ENCODE measurements at regions not wholly inside any gene's neighbourhood (a gene's known extent, or its start where the extent isn't known, plus 50 kb on each side); places are given as distances from the start of the nearest gene placed in this dataset.

GRCh38 chr13:111486331-111486730, 165.9 kb downstream of the TEX29 start:
- no peaks in the 10 kb centered on the region for H3K9me2 ChIP-seq (replicated peaks; ENCODE audit: control insufficient read depth, low read length)
- H3K79me2 ChIP-seq (ENCODE audit: control insufficient read depth, low read length), result no peaks in the 10 kb centered on the region
- H3K27me3 ChIP-seq (ENCODE audit: control insufficient read depth, low read length), result no peaks in the 10 kb centered on the region
- no peak overlapping the region for H3K4me3 ChIP-seq (ENCODE audit: low read length)
- H3F3A ChIP-seq (ENCODE audit: control insufficient read depth, insufficient read depth), result no peaks in the 10 kb centered on the region
- H3K4me1 ChIP-seq (ENCODE audit: control insufficient read depth, low read length), result no peaks in the 10 kb centered on the region
- no peaks in the 10 kb centered on the region for H3K36me3 ChIP-seq (ENCODE audit: control insufficient read depth, low read length)
- no peak overlapping the region for H3K27ac ChIP-seq (ENCODE audit: low read depth, low read length)
- no peaks in the 10 kb centered on the region for H4K20me1 ChIP-seq (ENCODE audit: control insufficient read depth, insufficient read depth, low read depth, low read length)
- H3K9me3 ChIP-seq (ENCODE audit: control insufficient read depth, insufficient read depth, low read length), result no peaks in the 10 kb centered on the region
- TF ChIP-seq EZH2phosphoT487 (IDR thresholded peaks at IDR 0.05; ENCODE audit: borderline replicate concordance, low read length), result no peak
- no peak overlapping the region for H3K4me2 ChIP-seq (ENCODE audit: low read length)

DNA sequence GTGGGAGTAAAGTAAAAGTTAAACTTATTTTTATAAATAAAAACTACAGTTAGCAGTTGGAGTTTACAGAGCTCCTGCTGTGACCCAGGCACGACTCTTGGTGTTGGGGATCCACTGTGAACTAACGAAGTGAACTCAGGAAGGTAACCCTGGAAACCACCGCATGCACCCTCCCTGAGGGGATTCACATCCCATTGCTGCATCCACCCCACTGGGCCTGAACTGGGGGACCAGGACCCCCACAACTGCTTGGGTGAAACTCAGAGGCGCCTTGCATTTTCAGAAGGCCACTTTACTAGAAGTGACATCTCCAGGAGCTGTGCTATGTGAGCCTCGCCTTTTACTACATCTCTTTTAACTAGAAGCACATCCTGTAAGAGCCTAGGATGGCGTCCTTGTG, 166.4 kb downstream of the TEX29 start:
- H3K27me3 ChIP-seq (ENCODE audit: control insufficient read depth, low read length), result no peaks in the 10 kb centered on the region
- no peaks in the 10 kb centered on the region for H3K79me2 ChIP-seq (ENCODE audit: control insufficient read depth, low read length)
- H3K36me3 ChIP-seq (ENCODE audit: control insufficient read depth, low read length), result no peaks in the 10 kb centered on the region
- no peaks in the 10 kb centered on the region for H3K9me3 ChIP-seq (ENCODE audit: control insufficient read depth, insufficient read depth, low read length)
- H3K4me3 ChIP-seq (ENCODE audit: low read length), result no peak overlapping the region
- H3K4me1 ChIP-seq (ENCODE audit: control insufficient read depth, low read length), result no peaks in the 10 kb centered on the region
- no peak overlapping the region for H3K27ac ChIP-seq (ENCODE audit: low read depth, low read length)
- no peak overlapping the region for H3K4me2 ChIP-seq (ENCODE audit: low read length)
- no peaks in the 10 kb centered on the region for H3F3A ChIP-seq (ENCODE audit: control insufficient read depth, insufficient read depth)
- no peak for TF ChIP-seq EZH2phosphoT487 (IDR thresholded peaks at IDR 0.05; ENCODE audit: borderline replicate concordance, low read length)
- TF ChIP-seq, protein P1, sequence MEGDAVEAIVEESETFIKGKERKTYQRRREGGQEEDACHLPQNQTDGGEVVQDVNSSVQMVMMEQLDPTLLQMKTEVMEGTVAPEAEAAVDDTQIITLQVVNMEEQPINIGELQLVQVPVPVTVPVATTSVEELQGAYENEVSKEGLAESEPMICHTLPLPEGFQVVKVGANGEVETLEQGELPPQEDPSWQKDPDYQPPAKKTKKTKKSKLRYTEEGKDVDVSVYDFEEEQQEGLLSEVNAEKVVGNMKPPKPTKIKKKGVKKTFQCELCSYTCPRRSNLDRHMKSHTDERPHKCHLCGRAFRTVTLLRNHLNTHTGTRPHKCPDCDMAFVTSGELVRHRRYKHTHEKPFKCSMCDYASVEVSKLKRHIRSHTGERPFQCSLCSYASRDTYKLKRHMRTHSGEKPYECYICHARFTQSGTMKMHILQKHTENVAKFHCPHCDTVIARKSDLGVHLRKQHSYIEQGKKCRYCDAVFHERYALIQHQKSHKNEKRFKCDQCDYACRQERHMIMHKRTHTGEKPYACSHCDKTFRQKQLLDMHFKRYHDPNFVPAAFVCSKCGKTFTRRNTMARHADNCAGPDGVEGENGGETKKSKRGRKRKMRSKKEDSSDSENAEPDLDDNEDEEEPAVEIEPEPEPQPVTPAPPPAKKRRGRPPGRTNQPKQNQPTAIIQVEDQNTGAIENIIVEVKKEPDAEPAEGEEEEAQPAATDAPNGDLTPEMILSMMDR (IDR thresholded peaks at IDR 0.05; ENCODE audit: low read depth, low read length, poor library complexity, severe bottlenecking), result no peak
- H4K20me1 ChIP-seq (ENCODE audit: control insufficient read depth, insufficient read depth, low read depth, low read length), result no peaks in the 10 kb centered on the region
- no peaks in the 10 kb centered on the region for H3K9me2 ChIP-seq (replicated peaks; ENCODE audit: control insufficient read depth, low read length)

GRCh38 chr13:111488486-111489132, 168.2 kb downstream of the TEX29 start:
- Histone ChIP-seq H3K9me3 (ENCODE audit: control insufficient read depth, insufficient read depth, low read length) (no peaks in the 10 kb centered on the region), H3K36me3 (ENCODE audit: control insufficient read depth, low read length) (no peaks in the 10 kb centered on the region), H3K9me2 (replicated peaks; ENCODE audit: control insufficient read depth, low read length) (no peaks in the 10 kb centered on the region), H4K20me1 (ENCODE audit: control insufficient read depth, insufficient read depth, low read depth, low read length) (no peaks in the 10 kb centered on the region), H3K4me1 (ENCODE audit: control insufficient read depth, low read length) (no peaks in the 10 kb centered on the region), H3F3A (ENCODE audit: control insufficient read depth, insufficient read depth) (no peaks in the 10 kb centered on the region), H3K4me2 (ENCODE audit: low read length) (no peak overlapping the region), H3K79me2 (ENCODE audit: control insufficient read depth, low read length) (no peaks in the 10 kb centered on the region), H3K27me3 (ENCODE audit: control insufficient read depth, low read length) (no peaks in the 10 kb centered on the region), H3K27ac (ENCODE audit: low read depth, low read length) (no peak overlapping the region), H3K4me3 (ENCODE audit: low read length) (no peak overlapping the region)
- TF ChIP-seq, protein P1 (IDR thresholded peaks at IDR 0.05; ENCODE audit: low read depth, low read length, poor library complexity, severe bottlenecking), result no peak
- no peak for TF ChIP-seq EZH2phosphoT487 (IDR thresholded peaks at IDR 0.05; ENCODE audit: borderline replicate concordance, low read length)

GRCh38 chr13:111489301-111489700, 168.9 kb downstream of the TEX29 start:
- no peaks in the 10 kb centered on the region for H3K27me3 ChIP-seq (ENCODE audit: control insufficient read depth, low read length)
- TF ChIP-seq, protein P1 (IDR thresholded peaks at IDR 0.05; ENCODE audit: low read depth, low read length, poor library complexity, severe bottlenecking), result no peak
- TF ChIP-seq EZH2phosphoT487 (IDR thresholded peaks at IDR 0.05; ENCODE audit: borderline replicate concordance, low read length), result no peak
- H3K79me2 ChIP-seq (ENCODE audit: control insufficient read depth, low read length), result no peaks in the 10 kb centered on the region
- H3K4me1 ChIP-seq (ENCODE audit: control insufficient read depth, low read length), result no peaks in the 10 kb centered on the region
- no peaks in the 10 kb centered on the region for H3K36me3 ChIP-seq (ENCODE audit: control insufficient read depth, low read length)
- no peak overlapping the region for H3K4me2 ChIP-seq (ENCODE audit: low read length)
- H3K4me3 ChIP-seq (ENCODE audit: low read length), result no peak overlapping the region
- no peaks in the 10 kb centered on the region for H4K20me1 ChIP-seq (ENCODE audit: control insufficient read depth, insufficient read depth, low read depth, low read length)
- no peak overlapping the region for H3K27ac ChIP-seq (ENCODE audit: low read depth, low read length)
- H3K9me2 ChIP-seq (replicated peaks; ENCODE audit: control insufficient read depth, low read length), result no peaks in the 10 kb centered on the region
- H3F3A ChIP-seq (ENCODE audit: control insufficient read depth, insufficient read depth), result no peaks in the 10 kb centered on the region
- no peaks in the 10 kb centered on the region for H3K9me3 ChIP-seq (ENCODE audit: control insufficient read depth, insufficient read depth, low read length)

Measured in DOHH2 (cell line).